Breast epithelium (tissue), 4 donors: ENCODE measurements at regions not wholly inside any gene's neighbourhood (a gene's known extent, or its start where the extent isn't known, plus 50 kb on each side); places are given as distances from the start of the nearest gene placed in this dataset.

ENCODE experiments used
- DNase-seq, 2 donors: peaks; one replicate each; pipeline ENCODE4 v3.0.0-alpha.2; 2019; ENCODE audit warnings: low spot score in 2 of 2
- H3K27ac ChIP-seq, 2 donors: fragments of 200-600 bp; sonication (generic) in 1 of 2; one replicate each; pipeline ENCODE4 v1.5.1; 2016 to 2019; ENCODE audit warnings: mild to moderate bottlenecking in 1 of 2
- H3K27me3 ChIP-seq, 2 donors: fragments of 200-600 bp; sonication (generic) in 1 of 2; one replicate each; pipeline versions ENCODE4 v1.5.1 to v1.6.0; 2017 to 2019; ENCODE audit warnings: control low read depth in 1 of 2, mild to moderate bottlenecking in 1 of 2
- H3K36me3 ChIP-seq: fragments of 200-600 bp; one replicate; pipeline ENCODE4 v1.5.1; 2019
- H3K4me1 ChIP-seq, 2 donors: fragments of 200-600 bp; sonication (generic); one replicate each; pipeline ENCODE4 v1.5.1; 2016 to 2019; ENCODE audit warnings: control low read depth in 1 of 2
- H3K4me3 ChIP-seq, 3 donors: fragments of 200-600 bp; sonication (generic); 1 replicate in 2 of 3; 2 replicates in 1 of 3; pipeline ENCODE4 v1.5.1; 2016 to 2019; ENCODE audit warnings: mild to moderate bottlenecking in 3 of 3, moderate library complexity in 2 of 3
- H3K9me3 ChIP-seq, 2 donors: fragments of 200-600 bp; sonication (generic) in 1 of 2; one replicate each; pipeline ENCODE4 v1.5.1; 2016 to 2019; ENCODE audit warnings: control low read depth in 1 of 2
- CTCF ChIP-seq, 3 donors: fragments of 450-650 bp; IDR thresholded peaks; one replicate each; pipeline ENCODE4 v1.5.1; 2016 to 2017; ENCODE audit warnings: antibody characterized with exemption in 3 of 3, mild to moderate bottlenecking in 3 of 3, moderate library complexity in 3 of 3
- POLR2A ChIP-seq: fragments of 450-650 bp; IDR thresholded peaks from one replicate; pipeline ENCODE4 v1.6.1; 2016; ENCODE audit warnings: antibody characterized with exemption, mild to moderate bottlenecking, moderate library complexity
- POLR2AphosphoS5 ChIP-seq, 3 donors: sonication (generic); formaldehyde crosslinking; IDR thresholded peaks; one replicate each; pipeline ENCODE4 v1.6.1; 2017; ENCODE audit warnings: antibody characterized with exemption in 3 of 3
- intact Hi-C: fragments of 100-400 bp; cut with DNase I; formaldehyde crosslinking; loops from one replicate; pipeline ENCODE4 v1.15.1; 2023; ENCODE audit warnings: low total_unique reads

DNA sequence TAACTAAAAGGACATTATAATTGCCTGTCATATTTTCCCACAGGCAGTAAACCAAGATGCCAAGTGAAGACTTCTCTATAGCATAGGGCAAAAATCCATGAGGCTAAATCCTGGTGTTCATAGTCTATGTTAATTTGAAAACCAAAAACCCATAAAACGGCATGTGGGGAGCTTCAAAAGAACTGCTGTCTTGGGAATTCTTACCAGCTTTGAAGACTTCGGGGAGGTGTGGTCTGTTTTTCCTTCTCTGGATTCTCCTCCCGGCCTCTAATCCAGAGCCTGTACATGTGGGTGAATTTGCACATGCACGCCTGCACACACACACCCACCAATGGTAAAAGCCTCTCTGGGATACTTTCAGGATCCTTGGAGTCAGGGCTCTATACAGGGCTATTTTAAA, 61.9 kb upstream of the IFNG-AS1 start:
- Histone ChIP-seq H3K4me1 (no peaks in the 10 kb centered on the region), H3K9me3 (no peaks in the 10 kb centered on the region), H3K27me3 (no peaks in the 10 kb centered on the region), H3K4me3 (no peak overlapping the region), H3K27ac (no peak overlapping the region), H3K36me3 (no peaks in the 10 kb centered on the region)
- TF ChIP-seq CTCF (IDR thresholded peaks at IDR 0.05) (no peak), POLR2AphosphoS5 (IDR thresholded peaks at IDR 0.05) (no peak), POLR2A (no peak)
- intact Hi-C loops, result no loop called here
- no peak for DNase-seq

DNA sequence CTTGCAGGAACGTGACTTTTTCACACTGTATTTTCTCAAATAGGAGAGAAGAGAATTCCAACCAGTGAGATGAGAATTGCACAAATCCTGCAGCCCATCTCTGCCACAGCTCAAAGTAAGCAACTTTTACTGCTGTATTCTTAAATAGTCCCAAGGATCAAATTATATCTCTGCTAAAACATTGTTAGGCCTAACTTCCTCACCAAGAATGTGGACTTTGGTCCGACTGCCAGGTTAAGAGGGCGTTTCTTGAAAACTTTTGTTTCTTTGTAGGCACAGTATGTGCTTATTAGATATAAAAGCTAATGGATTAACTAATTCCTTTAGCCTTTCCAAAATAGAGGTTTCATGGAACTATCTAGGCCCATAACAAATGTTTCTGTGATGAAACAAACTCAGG, 61.4 kb upstream of the IFNG-AS1 start:
- intact Hi-C loops, result no loop called here
- no peak overlapping the region for H3K27ac ChIP-seq

GRCh38 chr12:67928621-67929383, 60.4 kb upstream of the IFNG-AS1 start:
- intact Hi-C loops, result no loop called here
- no peak for DNase-seq
- Histone ChIP-seq H3K36me3 (no peaks in the 10 kb centered on the region), H3K27me3 (no peaks in the 10 kb centered on the region), H3K4me1 (no peaks in the 10 kb centered on the region), H3K27ac (no peak overlapping the region), H3K9me3 (no peaks in the 10 kb centered on the region), H3K4me3 (no peak overlapping the region)
- TF ChIP-seq POLR2AphosphoS5 (IDR thresholded peaks at IDR 0.05), result no peak
- no peak for TF ChIP-seq POLR2A
- TF ChIP-seq CTCF (IDR thresholded peaks at IDR 0.05), result no peak

More for the DNA sequence above, 61.4 kb upstream of the IFNG-AS1 start:
- Histone ChIP-seq H3K4me1 (no peaks in the 10 kb centered on the region), H3K9me3 (no peaks in the 10 kb centered on the region), H3K4me3 (no peak overlapping the region), H3K36me3 (no peaks in the 10 kb centered on the region), H3K27me3 (no peaks in the 10 kb centered on the region)
- no peak for TF ChIP-seq POLR2A
- TF ChIP-seq POLR2AphosphoS5 (IDR thresholded peaks at IDR 0.05), result no peak
- TF ChIP-seq CTCF (IDR thresholded peaks at IDR 0.05), result no peak
- no peak for DNase-seq

GRCh38 chr12:67929384-67929772, 59.9 kb upstream of the IFNG-AS1 start:
- no peak for TF ChIP-seq POLR2AphosphoS5 (IDR thresholded peaks at IDR 0.05)
- no peak for TF ChIP-seq POLR2A
- TF ChIP-seq CTCF (IDR thresholded peaks at IDR 0.05), result no peak
- Histone ChIP-seq H3K27ac (no peak overlapping the region), H3K4me3 (no peak overlapping the region), H3K36me3 (no peaks in the 10 kb centered on the region), H3K27me3 (no peaks in the 10 kb centered on the region), H3K4me1 (no peaks in the 10 kb centered on the region), H3K9me3 (no peaks in the 10 kb centered on the region)
- intact Hi-C loops, result no loop called here
- no peak for DNase-seq

DNA sequence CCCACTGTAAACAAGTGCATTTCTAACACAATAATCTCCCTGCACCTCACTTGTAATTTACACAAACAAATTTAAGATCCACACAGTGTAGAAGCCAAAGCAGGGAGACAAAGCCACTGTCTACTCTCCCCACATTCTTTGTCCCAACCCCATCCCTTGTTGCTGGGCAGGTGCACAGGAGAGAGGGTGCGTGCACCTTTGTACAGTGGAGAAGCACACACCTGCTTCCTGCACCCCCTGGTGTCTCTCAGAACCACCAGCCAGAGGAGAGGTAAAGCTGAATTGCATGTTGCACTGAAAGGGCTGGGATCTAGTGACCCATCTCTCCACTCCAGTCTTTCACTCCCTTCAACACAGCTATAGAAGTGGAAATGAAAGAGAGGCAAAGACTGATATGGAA, 51.4 kb upstream of the IFNG-AS1 start:
- Histone ChIP-seq H3K36me3 (no peaks in the 10 kb centered on the region), H3K4me1 (no peaks in the 10 kb centered on the region), H3K27ac (no peak overlapping the region), H3K27me3 (no peaks in the 10 kb centered on the region), H3K4me3 (no peak overlapping the region), H3K9me3 (no peaks in the 10 kb centered on the region)
- TF ChIP-seq CTCF (IDR thresholded peaks at IDR 0.05), result no peak
- no peak for TF ChIP-seq POLR2AphosphoS5 (IDR thresholded peaks at IDR 0.05)
- TF ChIP-seq POLR2A, result no peak
- intact Hi-C loops, result no loop called here
- DNase-seq, result no peak
